HG03108 (cell line): ENCODE measurements at regions not wholly inside any gene's neighbourhood (a gene's known extent, or its start where the extent isn't known, plus 50 kb on each side); places are given as distances from the start of the nearest gene placed in this dataset.
"Not testable (repeated sequence)": the region's sequence is repeated elsewhere in the genome, so short reads cannot be mapped to it uniquely, and the experiment has no call there.

Source experiments
- ATAC-seq: cut with Tn5 transposase; IDR thresholded peaks from one replicate; pipeline ENCODE4 v1.9.1; 2021; ENCODE audit warnings: moderate library complexity; ENCODE audit not compliant: unreplicated experiment

DNA sequence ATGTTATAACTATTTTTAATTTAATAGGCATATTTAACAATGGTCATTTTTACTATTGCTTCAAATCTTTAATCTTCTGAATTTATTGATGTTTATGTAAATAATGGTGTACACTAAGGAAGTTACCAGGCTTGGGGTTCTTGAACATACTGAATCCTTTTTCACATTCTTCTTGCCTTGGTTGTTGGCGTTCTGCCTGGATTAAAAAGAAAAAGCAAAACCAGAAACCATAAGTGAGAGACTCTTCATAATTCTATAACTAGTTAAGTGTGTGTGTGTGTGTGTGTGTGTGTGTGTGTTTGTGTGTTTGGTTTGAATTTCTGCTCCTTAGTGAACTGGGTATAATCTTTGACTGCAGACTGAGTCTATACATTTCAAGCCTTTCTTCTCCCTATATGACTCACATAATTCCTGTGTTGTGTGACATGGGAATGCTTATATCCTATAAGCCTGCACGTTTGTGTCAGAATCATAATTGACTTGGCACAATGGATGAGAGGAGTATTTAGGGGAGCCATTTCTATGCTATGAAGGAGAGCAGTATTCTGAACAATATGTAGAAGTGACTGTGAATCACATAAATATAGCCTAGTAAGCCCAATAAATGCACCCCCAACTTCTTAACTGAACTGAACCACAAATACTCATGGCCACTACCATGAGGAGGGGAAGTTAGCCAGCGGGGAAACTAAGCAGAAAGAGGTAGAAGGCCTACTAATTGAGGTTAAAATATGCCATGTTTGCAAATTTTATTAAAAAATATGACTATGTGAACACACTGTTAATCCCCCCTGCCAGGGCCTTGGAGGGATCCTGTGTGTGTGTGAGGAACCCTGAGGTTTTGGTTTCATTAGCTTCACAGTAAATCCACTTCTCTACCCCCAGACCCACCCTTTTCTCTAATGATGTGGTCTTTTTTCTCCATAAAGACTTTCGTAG lies 425.5 kb downstream of the BCKDHB start:
- no peak for ATAC-seq

DNA sequence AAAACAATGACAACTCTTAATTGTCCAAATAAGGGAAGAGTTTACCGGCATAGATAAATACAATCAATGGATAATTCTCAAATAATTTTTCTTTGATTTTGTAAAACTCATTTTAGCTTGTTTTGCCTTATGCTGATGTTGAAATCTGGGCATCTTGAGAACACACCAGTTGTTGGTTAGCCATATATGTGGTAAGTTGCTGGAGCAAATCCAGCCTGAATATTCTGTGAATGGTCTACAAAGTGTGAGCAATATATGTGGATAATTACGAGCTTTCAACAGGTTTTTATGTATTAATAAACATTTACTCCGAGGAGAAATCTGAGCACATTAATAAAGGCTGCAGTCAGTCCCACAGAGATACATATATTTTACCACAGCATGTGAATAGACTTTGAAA lies 423.6 kb downstream of the BCKDHB start:
- ATAC-seq = no peak

DNA sequence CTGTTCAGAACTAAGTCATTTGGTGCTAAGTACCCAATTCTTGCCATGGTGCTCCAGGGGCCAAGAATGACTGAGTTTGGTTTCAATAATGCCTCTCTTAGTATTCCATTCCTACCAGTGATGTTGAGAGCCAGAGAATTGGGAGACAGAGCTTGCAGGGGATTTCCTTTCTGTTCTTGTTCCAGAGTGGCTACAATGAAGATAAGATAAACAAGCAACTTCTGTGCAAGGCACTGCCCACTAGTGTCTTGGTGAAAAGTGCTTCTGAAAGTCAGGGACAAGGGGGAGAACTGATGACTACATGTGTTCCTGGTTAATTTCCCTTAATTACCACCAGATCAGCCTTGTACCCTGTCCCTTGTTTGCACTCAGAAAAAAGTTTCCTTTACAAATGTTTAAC lies 421.6 kb downstream of the BCKDHB start:
- ATAC-seq = no peak

DNA sequence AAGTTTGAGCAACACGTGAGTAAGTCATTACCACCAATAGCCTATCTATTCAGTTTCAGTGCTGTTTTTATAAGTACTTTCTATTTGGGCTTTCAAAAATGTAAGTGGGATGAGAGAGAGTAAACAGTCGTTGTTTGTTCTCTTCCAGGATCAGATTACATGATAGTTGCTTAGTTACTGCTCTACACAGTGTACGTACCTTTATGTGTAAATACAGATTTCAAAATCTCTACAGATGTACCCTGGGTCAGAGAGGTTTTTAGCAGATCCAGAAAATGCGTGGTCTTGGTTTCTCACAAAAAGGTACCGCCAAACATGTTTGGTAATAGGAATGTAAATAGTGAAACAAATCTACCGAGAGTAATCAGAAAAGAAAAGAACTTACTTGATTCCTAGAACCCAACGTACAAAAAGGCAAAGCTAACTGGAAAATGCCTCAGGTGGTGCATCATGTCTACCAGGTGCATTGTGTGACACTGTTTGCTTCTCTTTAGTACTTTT lies 421.1 kb downstream of the BCKDHB start:
- no peak for ATAC-seq

DNA sequence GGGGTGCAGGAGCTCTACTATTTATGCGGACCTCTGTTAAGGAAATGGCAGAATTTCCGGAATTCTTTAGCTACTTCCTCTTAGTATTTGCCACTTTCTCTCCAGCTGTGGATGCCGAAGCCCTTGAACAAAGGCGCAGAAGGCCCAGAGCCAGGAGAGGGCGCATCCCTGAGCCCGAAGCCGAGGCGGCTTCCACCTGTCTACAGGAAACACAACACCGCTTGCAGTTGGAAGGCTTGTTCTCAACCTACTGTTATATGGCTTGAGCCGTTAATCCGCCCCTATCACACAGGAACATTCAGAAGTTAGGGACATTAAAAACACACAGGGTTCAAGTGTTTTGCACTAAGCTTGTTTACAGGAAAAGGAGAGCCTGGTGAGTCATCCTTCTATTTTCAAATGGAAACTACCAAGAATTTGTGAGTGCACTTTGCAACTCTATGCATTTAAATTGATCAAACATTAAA lies 417.1 kb downstream of the BCKDHB start:
- ATAC-seq = no peak

DNA sequence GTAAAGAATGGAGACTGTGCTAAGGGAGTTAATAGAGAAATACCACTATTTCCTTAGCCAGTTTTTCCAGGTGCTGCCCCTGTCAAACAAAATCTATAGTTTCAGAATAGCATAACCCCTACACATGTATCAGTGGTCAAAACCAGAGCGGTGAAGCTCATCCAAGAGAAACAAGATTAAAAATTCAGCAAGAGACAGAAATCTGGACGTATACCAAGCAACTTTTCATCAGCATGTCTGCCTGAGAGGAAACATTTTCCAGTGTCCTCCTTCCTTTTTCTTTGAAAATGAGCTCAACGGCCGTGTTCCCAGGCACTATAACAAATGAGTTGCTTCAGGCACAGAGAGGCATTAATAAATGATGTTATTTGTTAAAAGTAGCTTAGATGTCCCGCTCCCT lies 416.5 kb downstream of the BCKDHB start:
- no peak for ATAC-seq

DNA sequence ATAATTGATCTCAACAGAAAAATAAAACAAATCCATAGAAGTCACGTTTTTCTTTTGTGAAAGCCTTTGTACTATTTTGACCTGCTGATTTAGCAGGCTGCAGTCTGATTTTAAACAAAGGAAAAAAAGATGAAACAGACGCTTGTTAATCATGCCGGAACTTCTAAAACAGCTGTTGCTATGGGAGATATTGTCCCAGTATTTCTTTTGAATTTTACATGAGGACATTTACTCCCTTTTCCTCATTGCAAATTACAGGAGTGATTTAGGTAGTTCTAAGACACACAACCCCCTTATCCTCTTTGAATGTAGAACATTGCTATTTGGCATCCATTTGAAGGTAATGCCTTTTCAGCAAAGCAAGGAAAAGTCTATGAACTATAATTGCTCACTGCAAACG lies 416.1 kb downstream of the BCKDHB start:
- ATAC-seq = no peak

DNA sequence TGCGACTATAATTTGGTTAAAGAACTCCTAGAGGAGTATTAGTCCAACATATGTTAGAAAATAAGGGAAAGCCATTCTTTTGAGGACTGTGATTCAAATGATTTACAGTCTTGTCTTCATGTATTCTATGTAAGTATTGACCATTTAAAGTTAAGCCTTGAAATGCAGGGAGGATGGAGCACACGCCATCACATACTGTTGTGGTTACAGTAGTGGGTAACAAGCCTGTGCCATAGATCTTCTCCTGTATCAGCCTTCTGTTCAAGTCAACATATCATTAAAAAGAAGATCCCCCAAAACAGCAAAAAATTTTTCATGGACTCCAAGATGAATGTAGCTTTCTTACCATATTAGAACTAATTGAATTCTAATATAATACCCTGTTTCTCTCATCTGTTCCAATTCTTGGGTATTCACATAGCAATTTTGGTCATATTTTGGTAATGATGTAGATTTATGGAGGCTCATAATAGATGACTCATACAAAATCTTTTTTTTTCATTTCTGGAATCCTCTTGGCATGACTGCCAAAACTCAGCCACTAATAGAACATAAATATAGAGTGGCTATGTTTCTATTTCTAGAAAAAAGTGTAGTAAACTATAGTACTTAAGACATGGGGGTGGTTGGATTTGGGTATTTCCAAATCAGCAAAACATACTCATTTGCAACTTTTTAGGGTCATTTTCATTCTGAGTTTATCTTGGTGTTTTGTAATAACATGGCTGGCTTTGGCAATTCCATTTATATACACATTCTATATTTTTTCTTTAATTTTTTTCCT lies 413.5 kb downstream of the BCKDHB start:
- no peak for ATAC-seq

DNA sequence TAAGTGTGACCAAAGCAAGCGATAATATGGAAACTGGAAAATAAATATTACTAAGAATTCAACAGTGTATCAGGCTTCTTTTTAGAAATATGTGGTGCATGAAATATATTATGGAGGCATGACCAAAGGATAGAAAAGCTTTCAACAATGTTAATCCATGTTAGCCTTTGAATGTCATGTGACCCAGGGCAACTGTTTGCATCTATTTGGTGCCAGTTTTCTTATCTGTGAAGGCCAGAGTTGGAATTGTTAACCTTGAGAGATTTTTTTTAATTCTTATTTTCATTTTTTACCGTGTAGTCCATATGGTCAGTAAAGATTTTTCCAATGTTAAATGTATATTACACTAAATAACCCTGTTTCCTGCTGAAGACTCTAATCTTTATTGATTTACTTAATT lies 411.1 kb downstream of the BCKDHB start:
- ATAC-seq = no peak

DNA sequence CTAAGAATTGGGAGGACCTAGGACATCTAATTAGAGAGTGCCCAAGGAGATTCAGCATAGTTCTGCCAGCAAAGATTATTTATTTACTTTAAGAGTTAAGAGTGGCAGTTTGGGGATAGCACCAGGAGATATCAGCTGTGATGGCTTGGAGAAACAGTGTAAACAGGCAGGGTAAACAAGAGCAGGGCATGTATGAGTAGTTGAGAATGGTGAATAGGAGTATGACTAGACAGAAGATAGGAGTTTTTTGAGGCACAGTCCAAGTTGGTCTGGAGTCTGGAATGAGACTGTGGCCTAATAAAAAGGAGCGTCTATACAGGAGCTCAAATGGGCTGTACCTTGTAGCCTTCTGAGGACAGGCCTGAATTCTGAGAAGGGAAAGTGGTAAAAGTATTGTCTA lies 404.1 kb downstream of the BCKDHB start:
- ATAC-seq = not testable (repeated sequence)

DNA sequence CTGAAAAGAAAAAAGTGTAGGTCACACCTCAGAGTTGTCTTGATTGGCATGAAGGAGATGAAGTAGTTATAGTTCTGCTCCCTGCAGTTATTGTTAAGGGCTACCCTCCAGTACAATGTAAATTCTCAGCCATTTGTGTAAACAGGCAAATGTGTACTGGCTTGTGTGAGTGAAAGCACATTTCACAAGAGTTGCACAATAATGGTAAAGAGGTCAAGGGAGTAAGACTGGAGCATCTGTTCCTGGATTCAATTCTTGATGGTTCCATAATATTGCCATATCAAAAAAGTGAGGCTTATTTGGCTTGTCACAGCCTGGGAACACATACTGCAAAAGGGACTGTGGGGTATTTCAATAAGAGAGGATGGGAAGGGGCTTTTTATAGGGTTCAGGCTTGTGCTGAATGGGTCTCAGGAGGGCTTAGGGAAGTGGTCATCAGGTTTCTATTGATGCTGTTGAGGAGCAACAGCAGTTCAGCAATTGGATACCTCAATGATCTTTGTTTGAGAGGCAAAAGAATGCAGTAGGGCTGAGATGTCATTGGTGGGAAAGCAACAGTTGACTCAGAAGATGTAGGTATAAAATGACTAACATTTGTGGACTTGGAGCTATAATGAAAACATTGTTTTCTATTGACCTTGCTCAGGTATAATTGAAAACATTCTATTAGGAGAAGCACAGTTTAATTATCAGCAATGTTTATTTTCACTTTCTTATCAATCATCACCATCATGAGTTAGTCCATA lies 402.6 kb downstream of the BCKDHB start:
- ATAC-seq = no peak

DNA sequence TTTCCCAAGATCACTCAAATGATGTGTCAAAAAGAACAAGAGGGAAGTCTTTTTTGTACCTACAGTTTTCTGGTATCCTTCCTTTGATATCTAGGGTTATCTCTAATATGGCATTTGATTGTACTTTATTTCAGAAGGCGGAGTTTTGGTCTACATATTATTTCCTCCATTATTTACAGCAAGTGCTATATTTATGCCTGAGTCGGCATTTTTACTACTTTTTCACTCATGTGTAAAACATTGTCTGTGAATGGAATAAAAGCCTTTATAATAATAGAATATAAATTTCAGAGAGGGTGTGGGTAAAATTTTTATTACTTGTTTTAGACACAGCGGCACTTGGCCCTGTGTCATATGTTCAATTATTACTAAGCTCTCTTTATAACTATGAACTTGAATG lies 398.4 kb downstream of the BCKDHB start:
- ATAC-seq = no peak

DNA sequence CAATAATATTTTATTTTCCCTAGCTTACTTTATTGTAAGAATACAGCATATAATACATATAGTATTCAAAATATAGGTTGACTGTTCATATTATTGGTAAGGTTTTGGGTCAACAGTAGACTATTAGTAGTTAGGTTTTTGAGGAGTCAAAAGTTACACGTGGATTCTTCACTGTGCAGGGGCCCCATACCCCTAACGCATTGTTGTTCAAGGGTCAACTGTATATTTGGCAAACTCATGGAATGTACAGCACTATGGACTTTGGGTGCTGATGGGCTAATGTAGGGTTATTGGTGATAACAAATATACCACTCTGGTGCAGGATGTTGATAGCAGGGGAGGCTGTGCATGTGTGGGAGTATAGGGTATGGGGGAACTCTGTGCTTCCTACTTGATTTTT lies 397.2 kb downstream of the BCKDHB start:
- no peak for ATAC-seq

DNA sequence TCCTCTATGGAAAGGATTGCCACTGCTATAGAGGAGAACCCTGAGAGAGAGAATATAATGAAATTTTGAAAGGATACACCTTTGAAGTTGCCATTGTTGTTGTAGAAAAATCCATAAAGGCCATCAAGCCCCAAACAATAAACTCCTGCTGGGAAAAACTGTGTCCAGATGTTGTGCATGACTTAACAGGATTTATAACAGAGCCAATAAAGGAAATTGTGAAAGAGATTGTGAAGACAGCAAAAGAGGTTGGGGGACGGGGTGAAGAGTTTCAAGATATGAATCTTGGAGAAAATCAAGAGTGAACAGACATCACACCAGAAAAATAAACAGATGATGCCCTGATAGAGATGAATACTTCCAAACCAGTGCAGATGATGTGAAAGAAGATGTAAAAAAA lies 396.4 kb downstream of the BCKDHB start:
- ATAC-seq = no peak

DNA sequence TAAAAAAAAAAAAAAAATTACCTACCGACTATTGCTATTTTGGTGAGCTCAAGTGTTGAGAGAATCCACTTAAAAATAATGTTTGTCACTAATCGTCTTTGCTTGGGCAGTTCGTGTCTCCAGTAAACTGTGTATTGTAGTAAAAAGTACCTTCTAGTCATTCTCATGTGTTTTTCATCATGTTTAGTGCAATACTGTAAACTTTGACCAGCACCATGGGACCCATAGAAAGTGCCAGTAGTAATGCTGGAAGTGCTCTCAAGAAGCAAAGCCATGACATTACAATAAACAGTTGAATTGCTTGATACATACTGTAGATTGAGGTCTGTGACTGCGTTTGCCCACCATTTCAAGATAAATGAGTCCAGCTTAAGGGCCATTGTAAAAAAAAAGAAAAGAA lies 395.2 kb downstream of the BCKDHB start:
- no peak for ATAC-seq

DNA sequence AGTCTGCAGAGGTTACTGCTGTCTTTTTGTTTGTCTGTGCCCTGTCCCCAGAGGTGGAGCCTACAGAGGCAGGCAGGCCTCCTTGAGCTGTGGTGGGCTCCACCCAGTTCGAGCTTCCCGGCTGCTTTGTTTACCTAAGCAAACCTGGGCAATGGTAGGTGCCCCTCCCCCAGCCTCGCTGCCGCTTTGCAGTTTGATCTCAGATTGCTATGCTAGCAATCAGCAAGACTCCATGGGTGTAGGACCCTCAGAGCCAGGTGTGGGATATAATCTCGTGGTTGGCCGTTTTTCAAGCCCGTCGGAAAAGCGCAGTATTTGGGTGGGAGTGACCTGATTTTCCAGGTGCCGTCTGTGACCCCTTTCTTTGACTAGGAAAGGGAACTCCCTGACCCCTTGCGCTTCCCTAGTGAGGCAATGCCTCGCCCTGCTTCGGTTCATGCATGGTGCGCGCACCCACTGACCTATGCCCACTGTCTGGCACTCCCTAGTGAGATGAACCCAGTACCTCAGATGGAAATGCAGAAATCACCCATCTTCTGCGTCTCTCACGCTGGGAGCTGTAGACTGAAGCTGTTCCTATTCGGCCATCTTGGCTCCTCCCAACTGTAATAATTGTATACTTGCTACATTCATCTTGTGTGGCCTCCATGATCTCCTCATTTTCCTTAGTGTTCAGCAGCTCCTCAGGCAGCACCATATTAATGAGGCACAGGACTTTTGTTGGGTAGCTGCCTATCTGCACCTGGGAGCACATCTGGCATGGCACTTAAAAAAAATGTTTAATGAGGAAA lies 391.4 kb downstream of the BCKDHB start:
- not testable (repeated sequence) for ATAC-seq

DNA sequence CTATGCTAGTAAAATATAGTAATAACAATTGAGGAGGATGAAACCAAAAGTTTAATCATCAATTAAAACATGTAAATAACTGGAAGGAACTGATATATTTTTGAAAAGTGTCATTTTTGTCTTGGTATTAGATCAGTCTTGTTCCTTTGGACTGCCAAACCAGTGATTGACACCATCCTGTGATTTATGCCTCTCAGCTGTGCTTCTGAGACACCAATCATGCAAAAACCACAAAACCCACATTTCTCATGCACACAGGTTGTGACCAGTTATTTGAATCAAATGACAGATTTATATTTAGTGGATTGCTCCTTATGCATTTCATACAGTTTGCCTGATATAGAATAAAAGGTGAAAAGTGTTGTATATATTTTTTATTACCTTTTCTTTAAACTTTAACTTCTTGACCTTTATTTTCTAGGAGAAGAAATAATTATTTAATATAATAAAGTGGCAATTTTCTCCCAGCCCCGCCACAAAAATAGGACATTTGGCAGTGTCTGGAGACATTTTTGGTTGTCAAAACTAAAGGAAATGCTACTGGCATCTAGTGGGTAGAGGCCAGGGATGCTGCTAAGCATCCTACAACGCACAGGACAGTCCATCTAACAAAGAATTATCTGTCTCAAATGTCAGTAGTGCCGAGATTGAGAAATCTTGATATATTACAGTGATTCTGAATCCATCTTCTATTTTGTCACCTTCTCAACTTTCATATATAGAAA lies 383.6 kb downstream of the BCKDHB start:
- no peak for ATAC-seq

DNA sequence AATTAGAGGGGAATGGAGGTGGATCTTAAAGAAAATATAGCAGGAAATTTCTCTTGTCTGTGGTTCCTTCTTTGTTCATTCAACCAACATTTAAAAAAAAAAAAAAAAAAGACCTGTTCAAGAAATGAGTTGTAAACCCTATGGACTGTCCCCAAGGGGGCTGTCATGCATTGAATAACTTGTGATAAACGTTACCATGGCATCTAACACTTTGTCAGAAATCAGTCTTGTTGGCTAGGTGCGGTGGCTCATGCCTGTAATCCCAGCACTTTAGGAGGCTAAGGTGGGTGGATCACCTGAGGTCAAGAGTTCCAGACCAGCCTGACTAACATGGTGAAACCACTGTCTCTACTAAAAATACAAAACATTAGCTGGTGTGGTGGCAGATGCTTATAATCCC lies 381.7 kb downstream of the BCKDHB start:
- no peak for ATAC-seq

DNA sequence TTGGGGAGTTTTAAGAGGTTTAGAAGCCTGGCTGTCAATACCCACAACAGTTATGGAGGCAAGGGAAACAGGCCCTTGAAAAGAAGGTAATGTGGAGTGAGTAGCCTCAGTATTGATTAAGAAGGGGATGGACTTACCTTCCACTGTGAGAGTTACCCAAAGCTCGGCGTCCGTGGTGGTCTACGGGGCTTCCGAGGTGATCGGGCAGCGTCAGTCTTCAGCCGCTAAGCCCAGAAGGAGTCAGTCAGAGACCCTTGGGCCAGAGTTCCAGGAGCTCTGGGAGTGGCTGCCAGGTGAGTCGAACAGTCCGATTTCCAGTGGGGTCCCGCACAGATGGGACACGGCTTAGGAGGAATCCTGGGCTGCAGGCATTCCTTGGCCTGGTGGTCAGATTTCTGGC lies 379.0 kb downstream of the BCKDHB start:
- not testable (repeated sequence) for ATAC-seq

DNA sequence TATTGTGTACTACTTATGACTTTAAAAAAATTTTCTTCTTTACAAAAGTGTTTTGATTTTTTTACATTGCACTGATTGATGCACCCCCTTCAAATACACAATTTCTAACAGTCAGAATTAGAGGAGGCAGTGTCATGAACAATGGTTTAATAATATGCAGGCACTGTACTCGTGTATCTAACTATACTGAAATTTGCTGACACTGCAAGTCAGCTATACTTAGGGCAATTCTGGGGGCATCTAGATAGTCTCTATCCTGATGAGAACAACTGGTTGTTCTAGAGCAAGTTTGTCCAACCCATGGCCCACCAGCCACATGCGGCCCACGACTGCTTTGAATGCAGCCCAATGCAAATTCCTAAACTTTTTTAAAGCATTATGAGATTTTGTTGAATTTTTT lies 375.6 kb downstream of the BCKDHB start:
- ATAC-seq = no peak
